WTC11 (cell line): ENCODE measurements at regions not wholly inside any gene's neighbourhood (a gene's known extent, or its start where the extent isn't known, plus 50 kb on each side); places are given as distances from the start of the nearest gene placed in this dataset.

Source experiments
- CTCF ChIP-seq: fragments of 200-600 bp; IDR thresholded peaks from 2 replicates; pipeline ENCODE4 v1.8.0; 2022; ENCODE audit warnings: antibody characterized with exemption
- NFATC4 ChIP-seq: fragments of 250-450 bp; sonication (Bioruptor Pico); IDR thresholded peaks from 2 replicates; pipeline ENCODE4 v1.9.0; 2021; ENCODE audit warnings: mild to moderate bottlenecking

GRCh38 chr2:52269696-52270485, 1238.0 kb upstream of the NRXN1 start:
- TF ChIP-seq CTCF (no peak), NFATC4 (CRISPR knock-in tag) (no peak)
